ENCODE measurements at regions not wholly inside any gene's neighbourhood (a gene's known extent, or its start where the extent isn't known, plus 50 kb on each side); places are given as distances from the start of the nearest gene placed in this dataset.

DNA sequence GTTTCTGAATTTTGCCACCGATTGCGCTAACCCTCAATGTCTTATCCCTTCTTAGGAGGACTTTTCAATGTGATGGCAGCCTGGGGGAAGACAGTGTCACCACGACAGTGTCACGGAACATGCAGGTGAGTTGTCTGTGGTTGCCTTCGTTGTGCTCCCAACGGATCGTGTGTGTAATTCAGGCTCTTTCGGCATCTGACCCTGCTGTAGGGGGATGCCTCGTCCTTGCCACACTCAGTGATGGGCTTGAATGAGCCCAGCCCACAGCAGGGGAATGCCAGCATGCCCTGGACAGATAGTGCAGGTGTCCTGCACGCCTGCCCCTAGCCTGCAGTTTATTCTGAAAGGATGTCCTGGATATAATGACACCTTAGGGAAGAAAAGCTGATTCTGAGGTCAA, 123.8 kb upstream of the RTL1 start:
- no peak for DNase-seq

DNA sequence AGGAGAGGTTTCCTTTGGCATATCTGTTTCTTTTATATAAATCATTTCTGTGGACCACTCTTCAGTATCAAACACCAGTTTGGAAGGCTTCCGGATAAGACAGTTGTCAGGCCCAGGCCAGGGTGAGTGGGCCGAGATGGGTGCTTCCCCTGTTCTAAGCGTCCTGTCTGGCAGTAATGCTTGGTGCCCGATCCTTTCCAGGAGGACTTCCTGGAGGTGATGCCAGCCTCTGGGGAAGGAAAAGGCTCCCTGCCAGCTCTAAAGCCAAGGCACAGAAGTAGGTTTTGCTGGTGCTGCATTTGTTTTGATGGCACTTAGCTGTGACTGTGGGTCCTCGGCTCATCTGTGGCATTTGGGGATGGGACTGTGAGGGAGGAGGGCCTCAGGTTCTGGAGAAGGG, 124.4 kb upstream of the RTL1 start:
- DNase-seq: no peak

DNA sequence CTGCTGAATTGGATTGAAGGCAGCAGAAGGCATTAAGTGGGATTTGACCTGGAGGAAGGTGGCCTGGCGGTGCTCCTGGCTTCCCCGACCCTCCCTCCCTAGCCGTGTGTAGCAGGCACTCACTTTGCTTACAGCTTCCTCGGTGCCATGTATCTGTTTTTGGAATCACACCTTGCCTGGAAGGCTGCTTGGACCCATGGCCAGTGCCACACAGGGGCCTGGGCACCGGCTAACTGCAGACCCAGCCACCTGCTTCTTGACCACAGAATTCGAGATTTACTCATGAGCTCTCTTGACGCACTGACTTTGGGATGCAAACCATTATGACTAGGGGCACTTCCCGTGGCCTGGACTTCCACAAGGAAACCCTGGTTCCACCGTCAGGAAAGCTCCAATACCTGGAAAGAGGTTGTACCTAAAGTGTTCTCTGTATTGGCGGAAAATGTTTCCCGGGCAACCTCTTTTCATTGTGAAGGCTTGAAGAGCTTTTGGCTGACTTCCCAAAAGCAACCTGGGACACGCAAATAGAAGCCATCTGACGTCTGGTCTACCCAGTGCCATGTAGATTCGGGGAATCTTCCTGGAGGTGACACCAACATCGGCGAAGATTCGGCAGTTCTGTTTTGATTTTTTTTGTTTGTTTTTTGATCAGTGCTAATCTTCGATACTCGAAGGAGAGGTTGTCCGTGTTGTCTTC, 125.6 kb upstream of the RTL1 start:
- no peak for DNase-seq

DNA sequence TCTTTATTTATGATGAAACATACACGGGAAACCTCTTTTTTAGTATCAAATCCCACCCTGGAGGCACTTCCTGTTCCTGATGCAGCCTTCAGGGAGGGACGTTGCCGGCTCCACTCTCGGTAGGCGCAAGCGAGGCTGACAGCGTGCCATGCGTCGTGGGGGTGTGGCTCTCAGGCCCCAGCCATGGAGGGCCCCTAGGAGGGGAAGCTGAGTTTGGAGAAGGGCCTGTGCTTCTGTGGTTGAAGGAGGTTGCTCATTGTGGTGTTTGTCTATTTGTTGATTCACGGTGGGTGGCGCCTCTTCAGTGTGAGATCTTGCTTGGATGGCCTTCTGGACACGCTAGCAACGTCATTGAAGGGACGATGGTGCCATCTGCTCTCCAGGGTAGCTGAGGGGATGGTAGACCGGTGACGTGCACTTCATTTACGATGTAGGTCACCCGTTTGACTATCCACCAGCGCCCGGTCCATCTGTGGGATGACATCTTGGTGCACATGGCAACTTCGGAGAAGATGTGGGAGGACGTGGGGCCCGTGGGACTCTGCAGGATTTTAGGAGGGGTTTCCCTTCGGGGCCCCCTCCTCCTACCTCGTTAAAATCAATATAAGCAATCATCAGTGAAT, 126.3 kb upstream of the RTL1 start:
- DNase-seq: no peak

DNA sequence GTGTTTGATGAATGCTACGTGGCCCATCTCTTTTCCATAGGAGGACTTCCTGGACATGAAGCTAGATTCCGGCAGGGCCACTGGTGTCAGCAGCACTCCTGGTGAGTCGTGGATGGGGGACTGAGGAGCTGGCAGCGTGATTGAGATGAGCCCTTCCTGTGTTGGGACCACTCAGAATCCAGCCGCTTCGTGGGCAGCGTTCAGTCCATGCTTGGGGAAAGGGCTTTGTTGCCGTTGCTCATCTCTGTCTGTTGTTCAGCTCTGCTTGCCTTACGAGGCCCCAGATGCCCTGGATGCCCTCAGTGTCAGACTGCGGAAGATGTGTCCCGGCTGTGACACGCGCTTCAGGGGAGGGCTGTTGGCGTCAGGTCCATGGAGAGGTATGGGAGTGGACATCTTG, 127.1 kb upstream of the RTL1 start:
- no peak for DNase-seq

- no peak for DNase-seq
Measured at GRCh38 chr14:101031186-101031585, 127.7 kb upstream of the RTL1 start.

DNA sequence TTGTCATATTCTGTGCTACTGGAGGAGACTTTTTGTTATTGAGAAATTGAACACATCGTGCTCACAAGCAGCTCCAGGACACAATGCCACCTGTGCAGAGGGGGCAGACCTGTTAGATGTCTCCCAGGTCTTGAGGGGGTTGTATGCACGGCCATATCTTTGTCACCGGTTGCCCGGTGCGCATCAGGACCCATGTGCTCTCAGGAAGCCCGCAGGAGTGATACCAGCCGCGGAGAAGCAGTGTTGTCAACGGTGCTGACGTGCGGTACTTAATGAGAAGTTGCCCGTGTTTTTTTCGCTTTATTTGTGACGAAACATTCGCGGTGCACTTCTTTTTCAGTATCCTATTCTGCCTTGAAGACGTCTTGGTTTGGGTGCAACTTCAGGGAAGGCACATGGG, 128.2 kb upstream of the RTL1 start:
- no peak for DNase-seq

- no peak for DNase-seq
Measured at GRCh38 chr14:101032433-101032832, 128.9 kb upstream of the RTL1 start.

GRCh38 chr14:101033006-101033405, 129.5 kb upstream of the RTL1 start:
- DNase-seq: no peak

- no peak for DNase-seq
Measured at GRCh38 chr14:101033446-101034165, 130.1 kb upstream of the RTL1 start.

DNA sequence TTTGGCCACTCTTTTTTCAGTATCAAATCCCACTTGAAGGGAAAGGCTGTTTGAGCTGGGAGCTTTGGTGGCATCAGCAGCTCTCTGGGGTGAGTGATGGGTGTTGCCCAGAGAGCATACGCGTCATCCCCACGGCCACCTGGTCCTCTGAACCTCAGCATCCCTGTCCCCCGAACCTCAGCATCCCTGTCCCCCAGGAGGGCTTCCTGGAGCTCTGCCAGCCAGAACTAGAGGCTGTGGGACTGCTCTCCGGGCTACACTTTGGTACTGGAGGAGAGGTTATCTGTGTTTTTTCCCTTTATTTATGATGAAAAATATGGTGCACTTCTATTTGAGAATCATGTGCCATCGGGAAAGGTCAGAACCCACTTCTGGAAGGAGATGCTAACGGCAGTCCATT, 131.5 kb upstream of the RTL1 start:
- no peak for DNase-seq

- DNase-seq: no peak
Measured at GRCh38 chr14:101035466-101036225, 132.1 kb upstream of the RTL1 start.

DNA sequence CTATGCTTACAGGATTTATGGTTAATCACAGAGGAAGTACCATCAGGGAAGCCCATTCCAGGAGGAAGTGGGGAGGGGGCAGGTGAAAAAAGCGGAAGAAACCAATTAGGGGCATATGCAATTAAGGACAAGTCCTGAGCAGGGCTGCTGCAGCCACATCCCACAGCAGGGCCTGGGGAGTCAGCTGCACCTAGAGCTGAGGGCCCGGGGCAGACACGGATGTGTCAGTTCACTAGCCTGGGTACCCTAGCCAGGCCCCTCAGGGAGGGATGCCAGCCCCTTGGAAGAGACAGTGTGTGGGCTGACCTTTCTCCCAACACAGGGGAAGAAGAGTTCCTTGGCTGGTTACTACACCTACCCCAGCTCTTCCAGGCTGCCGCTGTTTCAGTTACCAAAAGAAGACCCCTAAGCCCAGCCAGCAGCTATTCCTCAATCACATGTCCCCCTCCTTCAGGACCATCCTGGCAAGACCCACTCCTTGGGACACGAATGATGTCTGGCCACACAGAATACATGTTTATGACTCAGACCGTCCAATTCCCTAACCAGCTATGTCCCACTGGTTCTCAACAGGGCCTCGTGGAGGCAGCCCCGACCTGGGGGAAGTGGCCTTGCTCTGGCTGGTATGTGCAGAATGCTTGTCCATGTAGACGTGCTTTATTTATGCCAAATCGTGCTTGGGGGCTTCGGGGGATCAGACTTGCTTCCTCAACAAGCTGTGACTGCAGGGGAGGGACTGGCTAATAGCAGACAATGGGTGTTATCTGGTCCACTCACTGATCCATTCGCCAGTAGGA, 133.7 kb upstream of the RTL1 start:
- no peak for DNase-seq

- no peak for DNase-seq
Measured at GRCh38 chr14:101039031-101039754, 135.7 kb upstream of the RTL1 start.

DNA sequence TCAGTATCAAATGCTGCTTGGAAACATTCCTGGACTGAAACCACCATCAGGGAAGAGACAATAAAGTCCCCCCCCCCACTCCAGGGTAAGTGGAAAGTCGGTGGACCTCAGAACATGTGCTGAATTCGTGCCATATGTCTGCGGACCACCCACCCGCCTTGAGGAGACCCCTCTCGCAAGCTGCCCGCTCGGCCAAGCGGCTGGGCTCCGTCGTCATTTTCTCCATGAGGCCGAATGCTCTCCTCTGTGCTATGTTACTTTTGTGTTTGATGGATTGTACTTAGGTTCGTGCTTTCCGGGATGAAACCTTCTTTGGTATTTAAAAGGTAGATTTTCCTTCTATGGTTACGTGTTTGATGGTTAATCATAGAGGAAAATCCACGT, 136.2 kb upstream of the RTL1 start:
- DNase-seq: no peak

DNA sequence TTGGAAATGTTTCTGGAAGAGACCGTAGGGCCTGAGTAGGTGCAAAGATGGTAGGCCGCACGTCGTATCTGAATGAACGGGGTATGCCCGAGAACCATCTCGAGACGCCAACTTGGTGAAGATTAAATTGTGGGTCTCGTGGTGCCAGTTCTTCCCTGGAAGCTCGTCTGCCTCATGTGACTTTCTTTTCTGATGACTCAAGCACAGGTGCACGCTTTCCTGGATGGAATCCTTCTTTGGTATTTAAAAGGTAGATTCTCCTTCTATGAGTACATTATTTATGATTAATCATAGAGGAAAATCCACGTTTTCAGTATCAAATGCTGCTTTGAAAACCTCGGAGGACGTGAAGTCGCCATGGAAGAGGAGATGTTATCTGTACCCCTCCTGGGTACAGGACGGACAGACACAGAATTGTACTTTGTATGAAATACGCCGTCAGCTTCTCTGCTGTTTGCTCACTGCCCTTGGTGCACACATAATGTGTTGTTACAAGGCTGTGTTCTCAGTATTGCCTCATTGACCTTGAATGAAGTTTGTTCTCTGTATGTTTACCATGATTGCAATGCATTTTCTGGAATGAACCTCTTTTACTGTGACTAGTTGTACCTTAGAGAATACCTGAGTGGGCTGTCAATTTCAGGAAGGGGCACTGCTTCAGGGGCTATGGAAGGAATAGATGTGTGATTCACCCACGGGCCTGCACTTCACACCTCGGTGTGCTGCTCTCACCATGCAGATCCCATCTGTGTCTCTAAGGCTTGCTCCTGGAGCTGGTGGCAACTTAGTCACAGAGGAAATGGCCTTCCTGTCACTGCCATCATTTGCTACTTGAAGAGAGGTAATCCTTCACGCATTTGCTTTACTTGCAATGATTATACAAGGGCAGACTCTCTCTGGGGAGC, 137.3 kb upstream of the RTL1 start:
- DNase-seq: no peak

DNA sequence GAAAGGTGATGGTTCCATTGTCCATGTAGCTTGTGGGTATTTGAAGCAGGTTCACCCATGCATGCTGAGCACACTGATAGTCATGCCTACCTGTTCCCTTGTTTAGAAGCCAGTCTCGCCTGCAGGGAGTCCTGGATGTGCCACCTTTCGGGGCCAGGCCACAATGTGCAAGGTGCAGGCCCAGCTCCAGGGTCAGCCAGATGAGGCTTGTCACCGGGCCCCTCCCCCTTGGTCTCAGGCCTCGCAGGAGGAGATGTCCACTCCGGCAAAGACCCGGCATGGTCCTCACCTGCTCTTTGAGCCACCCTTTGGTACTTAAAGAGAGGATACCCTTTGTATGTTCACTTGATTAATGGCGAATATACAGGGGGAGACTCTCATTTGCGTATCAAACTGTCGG, 140.4 kb upstream of the RTL1 start:
- no peak for DNase-seq

DNA sequence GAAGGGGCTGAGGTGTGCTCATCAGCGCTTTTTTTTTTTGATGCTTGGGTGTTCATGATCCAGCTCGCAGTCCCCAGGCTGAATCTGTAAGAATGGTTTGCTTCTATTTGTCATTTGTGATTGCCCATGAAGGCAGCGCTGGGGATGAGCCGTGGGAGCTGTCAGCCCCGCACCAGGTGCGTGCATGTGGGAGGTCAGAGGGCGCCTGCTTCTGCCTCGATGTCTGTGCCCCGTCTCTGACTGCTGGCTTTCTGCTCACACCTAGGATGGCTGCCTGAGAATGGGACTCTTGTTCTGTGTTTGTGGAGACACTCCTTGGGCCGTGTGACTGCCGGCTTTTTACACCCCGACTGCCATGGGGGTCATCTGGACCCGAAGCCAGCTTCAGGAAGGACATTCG, 141.2 kb upstream of the RTL1 start:
- no peak for DNase-seq

GRCh38 chr14:101045511-101045910, 142.0 kb upstream of the RTL1 start:
- no peak for DNase-seq

- no peak for DNase-seq
Measured at GRCh38 chr14:101046071-101046470, 142.5 kb upstream of the RTL1 start.

GRCh38 chr14:101047326-101047725, 143.8 kb upstream of the RTL1 start:
- no peak for DNase-seq

All from cerebellar nuclear complex (tissue), 1 donor.